EH (cell line): ENCODE measurements at regions not wholly inside any gene's neighbourhood (a gene's known extent, or its start where the extent isn't known, plus 50 kb on each side); places are given as distances from the start of the nearest gene placed in this dataset.
"Not testable (repeated sequence)": the region's sequence is repeated elsewhere in the genome, so short reads cannot be mapped to it uniquely, and the experiment has no call there.

Experiments used
- DNase-seq: peaks from one replicate; pipeline ENCODE4 v3.0.0-alpha.2; 2015; ENCODE audit warnings: low read depth

- no peak for DNase-seq
Observed at GRCh38 chr5:3484836-3485235, 110.8 kb upstream of the IRX1 start.

- DNase-seq: no peak
Observed at GRCh38 chr5:3481175-3481574, 114.5 kb upstream of the IRX1 start.

GRCh38 chr5:3475674-3476073, 120.0 kb upstream of the IRX1 start:
- no peak for DNase-seq

- DNase-seq: no peak
Observed at GRCh38 chr5:3466392-3466791, 129.2 kb upstream of the IRX1 start.

- DNase-seq: no peak
Observed at GRCh38 chr5:3460416-3460815, 135.2 kb upstream of the IRX1 start.

GRCh38 chr5:3456121-3456681, 139.4 kb upstream of the IRX1 start:
- no peak for DNase-seq

- DNase-seq: not testable (repeated sequence)
Observed at GRCh38 chr5:3454028-3454427, 141.6 kb upstream of the IRX1 start.

- no peak for DNase-seq
Observed at GRCh38 chr5:3452622-3453021, 143.0 kb upstream of the IRX1 start.

GRCh38 chr5:3451961-3452360, 143.7 kb upstream of the IRX1 start:
- no peak for DNase-seq

GRCh38 chr5:3449481-3449880, 146.2 kb upstream of the IRX1 start:
- no peak for DNase-seq

- DNase-seq: no peak
Observed at GRCh38 chr5:3446410-3446809, 149.2 kb upstream of the IRX1 start.

- DNase-seq: not testable (repeated sequence)
Observed at GRCh38 chr5:3445517-3445916, 150.1 kb upstream of the IRX1 start.

GRCh38 chr5:3432135-3432534, 163.5 kb upstream of the IRX1 start:
- no peak for DNase-seq

GRCh38 chr5:3430691-3431090, 164.9 kb upstream of the IRX1 start:
- no peak for DNase-seq

GRCh38 chr5:3429962-3430361, 165.7 kb upstream of the IRX1 start:
- no peak for DNase-seq

- DNase-seq: no peak
Observed at GRCh38 chr5:3428334-3428733, 167.3 kb upstream of the IRX1 start.

- no peak for DNase-seq
Observed at GRCh38 chr5:3424946-3425345, 170.7 kb upstream of the IRX1 start.

GRCh38 chr5:3417376-3417943, 178.2 kb upstream of the IRX1 start:
- DNase-seq: no peak

GRCh38 chr5:3414371-3414770, 181.3 kb upstream of the IRX1 start:
- DNase-seq: no peak

- no peak for DNase-seq
Observed at GRCh38 chr5:3412146-3412545, 183.5 kb upstream of the IRX1 start.

GRCh38 chr5:3411363-3411762, 184.3 kb upstream of the IRX1 start:
- DNase-seq: no peak

- no peak for DNase-seq
Observed at GRCh38 chr5:3401635-3402034, 194.0 kb upstream of the IRX1 start.

GRCh38 chr5:3400659-3401058, 195.0 kb upstream of the IRX1 start:
- no peak for DNase-seq

- DNase-seq: no peak
Observed at GRCh38 chr5:3394891-3395599, 200.6 kb upstream of the IRX1 start.
